Subcutaneous abdominal adipose tissue (tissue), 5 donors: ENCODE measurements at regions not wholly inside any gene's neighbourhood (a gene's known extent, or its start where the extent isn't known, plus 50 kb on each side); places are given as distances from the start of the nearest gene placed in this dataset.

Experiments
- H3K27ac ChIP-seq: one replicate; pipeline ENCODE4 v1.7.0; 2013; ENCODE audit warnings: low read depth, mild to moderate bottlenecking, inconsistent platforms, low read length, moderate library complexity
- H3K27me3 ChIP-seq, 5 donors: one replicate each; pipeline ENCODE4 v1.7.0; 2013; ENCODE audit warnings: low read length in 5 of 5, inconsistent platforms in 1 of 5; ENCODE audit not compliant: control insufficient read depth in 5 of 5, insufficient read depth in 4 of 5
- H3K36me3 ChIP-seq, 5 donors: one replicate each; pipeline ENCODE4 v1.7.0; 2013; ENCODE audit warnings: low read length in 5 of 5; ENCODE audit not compliant: control insufficient read depth in 5 of 5, insufficient read depth in 5 of 5
- H3K4me1 ChIP-seq, 5 donors: one replicate each; pipeline ENCODE4 v1.7.0; 2013; ENCODE audit warnings: low read length in 5 of 5, mild to moderate bottlenecking in 3 of 5, moderate library complexity in 1 of 5; ENCODE audit not compliant: control insufficient read depth in 5 of 5, insufficient read depth in 5 of 5
- H3K4me3 ChIP-seq, 5 donors: one replicate each; pipeline ENCODE4 v1.7.0; 2013; ENCODE audit warnings: low read length in 5 of 5, low read depth in 1 of 5
- H3K9ac ChIP-seq, 5 donors: one replicate each; pipeline ENCODE4 v1.7.0; 2013; ENCODE audit warnings: low read length in 5 of 5, mild to moderate bottlenecking in 4 of 5, moderate library complexity in 3 of 5
- H3K9me3 ChIP-seq, 5 donors: one replicate each; pipeline ENCODE4 v1.7.0; 2013; ENCODE audit warnings: low read length in 5 of 5; ENCODE audit not compliant: control insufficient read depth in 5 of 5
- donor health status: healthy.
- donor health status: healthy.
- donor health status: healthy.
- donor health status: healthy.
- donor health status: healthy.

- Histone ChIP-seq H3K27ac (no peak overlapping the region), H3K27me3 (no peaks in the 10 kb centered on the region), H3K4me3 (no peak overlapping the region), H3K4me1 (peaks cover 0 to 7% (median 0%) of the 10 kb centered on the region in 5 donors), H3K9ac (no peak overlapping the region), H3K9me3 (no peaks in the 10 kb centered on the region), H3K36me3 (no peaks in the 10 kb centered on the region)
These were observed 203.9 kb downstream of the MDFIC start for GRCh38 chr7:115125750-115126149.

DNA sequence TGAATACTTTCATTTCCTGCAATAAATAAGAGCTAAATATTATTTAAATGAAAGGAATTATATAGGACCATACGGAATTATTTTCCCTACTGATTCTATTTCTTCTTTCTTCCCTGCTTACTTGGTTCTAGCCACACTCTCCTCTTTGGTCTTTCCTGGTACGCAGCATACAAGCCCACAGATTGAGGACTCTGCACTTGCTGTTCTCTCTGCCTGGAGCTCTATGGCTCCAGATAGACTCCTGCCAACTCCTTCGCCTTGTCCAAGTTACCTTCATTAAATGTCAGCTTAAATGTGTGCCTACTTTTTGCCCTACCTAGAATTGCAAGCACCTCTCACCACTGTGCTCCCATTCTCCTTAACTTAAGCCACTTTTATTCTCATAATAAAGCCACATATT is 203.4 kb downstream of the MDFIC start:
- H3K4me3 ChIP-seq: no peak overlapping the region
- H3K9me3 ChIP-seq: no peaks in the 10 kb centered on the region
- H3K27me3 ChIP-seq: no peaks in the 10 kb centered on the region
- no peaks in the 10 kb centered on the region for H3K36me3 ChIP-seq
- H3K27ac ChIP-seq: no peak overlapping the region
- peaks cover 0 to 7% (median 0%) of the 10 kb centered on the region in 5 donors for H3K4me1 ChIP-seq
- no peak overlapping the region for H3K9ac ChIP-seq

DNA sequence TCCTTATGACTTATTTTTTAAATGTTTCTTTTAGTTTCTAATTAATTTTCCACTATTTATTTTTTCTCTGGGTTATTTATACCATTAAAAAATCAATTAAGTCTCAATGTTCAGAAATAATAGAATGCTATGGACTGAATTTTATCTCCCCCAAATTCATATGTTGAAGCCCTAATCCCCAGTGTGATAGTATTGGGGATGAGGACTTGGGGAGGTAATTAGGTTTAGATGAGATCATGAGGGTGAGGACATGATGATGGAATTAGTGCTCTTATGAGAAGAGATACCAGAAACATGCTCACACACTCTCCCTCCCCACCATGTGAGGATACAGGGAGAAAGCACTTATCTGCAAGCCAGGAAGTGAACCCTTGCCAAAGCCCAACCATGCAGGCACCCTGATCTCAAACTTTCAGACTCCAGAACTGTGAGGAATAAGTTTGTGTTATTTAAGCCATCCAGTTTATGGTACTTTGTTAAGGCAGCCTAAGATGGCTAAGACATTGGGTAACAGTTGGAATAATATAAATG is 202.6 kb downstream of the MDFIC start:
- Histone ChIP-seq H3K27me3 (no peaks in the 10 kb centered on the region), H3K4me3 (no peak overlapping the region), H3K9me3 (no peaks in the 10 kb centered on the region), H3K36me3 (no peaks in the 10 kb centered on the region), H3K27ac (no peak overlapping the region), H3K4me1 (peaks cover 0 to 7% (median 0%) of the 10 kb centered on the region in 5 donors), H3K9ac (no peak overlapping the region)

DNA sequence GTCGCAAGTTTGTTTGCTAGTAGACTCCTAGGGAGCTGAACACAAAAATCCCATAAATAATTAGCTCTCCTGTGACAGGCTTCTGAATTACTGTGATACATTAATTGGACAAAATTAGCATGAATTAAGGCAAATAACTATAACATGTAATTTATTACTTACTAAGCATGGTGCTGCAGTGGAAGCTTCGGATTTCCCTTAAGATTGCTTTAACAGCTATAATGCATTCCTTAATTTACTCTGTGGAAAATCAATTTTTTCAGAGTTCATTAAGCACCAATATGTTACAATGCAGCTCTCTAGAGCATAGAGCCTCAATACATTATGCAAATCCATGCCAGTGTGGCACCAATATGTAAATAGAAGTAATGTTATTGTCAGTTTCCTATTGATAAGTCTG is 201.5 kb downstream of the MDFIC start:
- H3K9ac ChIP-seq: no peak overlapping the region
- H3K4me3 ChIP-seq: no peak overlapping the region
- peaks cover 0 to 7% (median 0%) of the 10 kb centered on the region in 5 donors for H3K4me1 ChIP-seq
- no peaks in the 10 kb centered on the region for H3K27me3 ChIP-seq
- no peak overlapping the region for H3K27ac ChIP-seq
- no peaks in the 10 kb centered on the region for H3K36me3 ChIP-seq
- no peaks in the 10 kb centered on the region for H3K9me3 ChIP-seq

DNA sequence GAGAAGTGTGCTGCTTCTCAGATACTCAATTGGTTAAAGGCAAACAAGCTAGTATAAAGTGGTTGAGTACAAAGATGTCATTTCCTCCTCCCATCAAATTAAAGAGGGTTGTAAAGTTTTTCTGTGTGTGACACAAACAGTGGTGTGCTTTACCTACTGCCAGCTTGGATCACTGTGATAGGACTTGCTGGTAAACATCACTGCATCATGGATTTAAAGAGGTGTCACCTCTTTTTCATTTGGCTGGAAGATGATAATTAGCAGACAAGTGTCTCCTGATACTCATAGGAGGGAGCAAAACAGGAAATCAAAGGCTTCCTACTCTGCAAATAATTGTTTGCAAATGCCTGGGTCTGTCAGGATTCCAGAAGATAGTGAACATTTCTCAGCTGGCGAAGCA is 200.5 kb downstream of the MDFIC start:
- Histone ChIP-seq H3K4me3 (no peak overlapping the region), H3K4me1 (peaks cover 0 to 7% (median 0%) of the 10 kb centered on the region in 5 donors), H3K27me3 (no peaks in the 10 kb centered on the region), H3K36me3 (no peaks in the 10 kb centered on the region), H3K9me3 (no peaks in the 10 kb centered on the region), H3K9ac (no peak overlapping the region), H3K27ac (no peak overlapping the region)

DNA sequence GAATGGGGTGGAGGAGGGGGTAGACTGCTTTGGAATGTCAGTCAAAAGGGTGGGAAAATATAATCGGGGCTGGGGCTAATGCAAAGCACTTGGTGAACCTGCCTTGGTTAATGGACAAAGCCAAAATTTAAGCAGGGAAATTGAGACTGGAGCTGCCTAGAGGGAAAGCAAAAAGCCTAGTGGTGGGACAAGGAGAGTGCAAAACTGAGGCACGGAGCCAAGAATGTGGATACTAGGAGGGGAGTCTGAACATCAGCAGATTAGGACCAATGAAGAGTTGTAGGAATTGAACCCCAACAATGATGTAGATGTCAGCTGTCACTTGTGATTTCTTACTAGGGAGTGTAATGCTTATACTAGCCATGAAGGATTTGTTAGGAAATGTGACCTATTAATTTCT is 195.9 kb downstream of the MDFIC start:
- H3K4me1 ChIP-seq: peaks cover 0 to 11% (median 5%) of the 10 kb centered on the region in 5 donors
- H3K9ac ChIP-seq: no peak overlapping the region
- H3K4me3 ChIP-seq: no peak overlapping the region
- H3K36me3 ChIP-seq: no peaks in the 10 kb centered on the region
- no peak overlapping the region for H3K27ac ChIP-seq
- no peaks in the 10 kb centered on the region for H3K27me3 ChIP-seq
- no peaks in the 10 kb centered on the region for H3K9me3 ChIP-seq

- H3K36me3 ChIP-seq: no peaks in the 10 kb centered on the region
- no peaks in the 10 kb centered on the region for H3K27me3 ChIP-seq
- no peak overlapping the region for H3K27ac ChIP-seq
- no peaks in the 10 kb centered on the region for H3K9me3 ChIP-seq
- no peak overlapping the region for H3K4me3 ChIP-seq
- H3K9ac ChIP-seq: no peak overlapping the region
- peaks cover 0 to 11% (median 2%) of the 10 kb centered on the region in 5 donors for H3K4me1 ChIP-seq
These were observed 195.2 kb downstream of the MDFIC start for GRCh38 chr7:115116773-115117715.

DNA sequence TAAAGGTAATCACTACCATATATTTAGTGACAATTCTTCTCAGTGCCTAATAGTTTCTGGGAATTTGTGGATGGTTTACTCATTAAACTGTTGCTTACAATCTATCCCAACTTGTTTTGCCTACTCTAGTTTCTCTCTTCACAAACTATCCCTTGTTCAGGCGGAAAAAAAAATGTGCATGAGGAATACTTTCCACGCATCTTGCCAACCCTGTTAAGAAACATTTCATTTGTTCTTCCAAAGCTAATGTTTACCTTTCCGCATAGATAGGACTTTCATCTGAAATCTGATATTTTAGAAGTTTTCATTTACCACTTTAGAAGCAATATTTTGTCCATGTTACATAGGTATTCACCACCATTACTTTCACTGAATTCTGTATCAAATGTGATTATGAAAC is 191.9 kb downstream of the MDFIC start:
- no peaks in the 10 kb centered on the region for H3K36me3 ChIP-seq
- no peak overlapping the region for H3K4me3 ChIP-seq
- no peak overlapping the region for H3K27ac ChIP-seq
- no peaks in the 10 kb centered on the region for H3K9me3 ChIP-seq
- no peak overlapping the region for H3K9ac ChIP-seq
- no peaks in the 10 kb centered on the region for H3K27me3 ChIP-seq
- H3K4me1 ChIP-seq: peaks cover 0 to 11% (median 2%) of the 10 kb centered on the region in 5 donors

DNA sequence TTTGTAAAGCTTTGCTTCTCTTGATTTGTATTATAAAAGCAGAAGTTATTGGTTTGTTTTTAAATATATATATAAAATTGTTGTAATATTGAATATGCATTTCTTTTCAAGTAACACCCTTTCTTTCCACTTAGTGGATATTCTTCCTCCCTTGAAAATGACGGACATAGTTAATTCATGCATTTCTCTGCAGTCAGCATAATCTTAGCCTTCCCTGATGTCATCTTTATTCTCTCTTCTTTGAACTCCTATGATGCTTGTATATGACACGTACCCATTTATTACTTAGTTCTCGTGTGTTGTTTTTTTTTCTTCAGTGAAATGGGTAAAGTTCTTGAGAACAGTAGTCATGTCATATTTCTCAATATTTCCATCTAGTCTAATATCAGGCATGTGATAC is 191.2 kb downstream of the MDFIC start:
- H3K27me3 ChIP-seq: no peaks in the 10 kb centered on the region
- no peaks in the 10 kb centered on the region for H3K36me3 ChIP-seq
- peaks cover 0 to 11% (median 2%) of the 10 kb centered on the region in 5 donors for H3K4me1 ChIP-seq
- H3K27ac ChIP-seq: no peak overlapping the region
- no peaks in the 10 kb centered on the region for H3K9me3 ChIP-seq
- no peak overlapping the region for H3K9ac ChIP-seq
- no peak overlapping the region for H3K4me3 ChIP-seq

DNA sequence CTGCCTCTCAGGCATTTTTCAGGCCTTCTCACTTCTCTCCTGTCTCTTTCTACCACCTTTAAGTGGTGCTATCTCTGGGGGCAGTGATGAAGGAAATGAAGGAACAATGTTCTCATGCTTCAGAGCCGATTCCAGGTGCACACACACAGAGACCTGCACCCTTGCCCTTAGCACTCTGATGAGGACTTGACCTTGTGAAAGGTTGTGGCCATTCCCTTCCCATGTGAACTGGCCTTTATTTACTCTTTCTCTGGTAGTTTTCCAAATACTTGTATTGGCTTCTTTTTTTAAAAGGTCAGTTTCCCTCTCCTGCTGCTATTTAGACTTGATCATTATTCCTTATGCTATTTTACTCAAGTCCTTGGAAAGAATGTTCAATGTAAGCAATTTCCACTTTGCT is 188.6 kb downstream of the MDFIC start:
- no peak overlapping the region for H3K9ac ChIP-seq
- no peak overlapping the region for H3K4me3 ChIP-seq
- no peaks in the 10 kb centered on the region for H3K27me3 ChIP-seq
- H3K36me3 ChIP-seq: no peaks in the 10 kb centered on the region
- no peak overlapping the region for H3K27ac ChIP-seq
- peaks cover 0 to 9% (median 0%) of the 10 kb centered on the region in 5 donors for H3K4me1 ChIP-seq
- H3K9me3 ChIP-seq: no peaks in the 10 kb centered on the region
